Right cardiac atrium (tissue), 5 donors: ENCODE measurements at regions not wholly inside any gene's neighbourhood (a gene's known extent, or its start where the extent isn't known, plus 50 kb on each side); places are given as distances from the start of the nearest gene placed in this dataset.
A peak's percentile ranks its signal among the peaks of the same experiment; 100 is the strongest.
"Not testable (repeated sequence)": the region's sequence is repeated elsewhere in the genome, so short reads cannot be mapped to it uniquely, and the experiment has no call there.

Experiments used
- ATAC-seq, 2 donors: fragments of 200-7000 bp; cut with Tn5 transposase; one replicate each; pipeline versions ENCODE4 v1.8.0 to v1.9.1; 2020; ENCODE audit warnings: moderate library complexity in 2 of 2, mild to moderate bottlenecking in 1 of 2
- DNase-seq, 3 donors: peaks; one replicate each; pipeline ENCODE4 v3.0.0-alpha.2; 2020
- H3K27ac ChIP-seq: one replicate; pipeline ENCODE4 v1.5.1; 2013; ENCODE audit warnings: mild to moderate bottlenecking, low read length, control low read depth, moderate library complexity
- H3K27me3 ChIP-seq: one replicate; pipeline ENCODE4 v1.6.1; 2013; ENCODE audit not compliant: control insufficient read depth, insufficient read depth
- H3K4me1 ChIP-seq: one replicate; pipeline ENCODE4 v1.6.1; 2013; ENCODE audit warnings: low read length; ENCODE audit not compliant: control insufficient read depth, insufficient read depth
- H3K4me3 ChIP-seq: one replicate; pipeline ENCODE4 v1.5.1; 2013; ENCODE audit warnings: low read length, control low read depth
- H3K9me3 ChIP-seq: one replicate; pipeline ENCODE4 v1.6.1; 2013; ENCODE audit warnings: low read length; ENCODE audit not compliant: control insufficient read depth
- WGBS: extraction: QIAGEN DNeasy Blood & Tissue Kit; methylation state at CpG from one replicate; pipeline ENCODE4 v1.1.7; 2013; 5-methylcytosine and 5-hydroxymethylcytosine counted together
- intact Hi-C, 4 donors: fragments of 100-400 bp; cut with DNase I; formaldehyde crosslinking; loops; one replicate each; pipeline versions ENCODE4 v1.11.0 to v1.14.0; 2022 to 2023
- donor health status: healthy with polysubstance abuse.
- donor health status: DM: no; HTN: yes; CAD: no.
- donor health status: DM: no; HTN: no; CAD: no.
- donor health status: DM: no; HTN: yes; CAD: no; lungs with severe emphysema.
- donor health status: DM: yes; HTN: yes; CAD: no.

DNA sequence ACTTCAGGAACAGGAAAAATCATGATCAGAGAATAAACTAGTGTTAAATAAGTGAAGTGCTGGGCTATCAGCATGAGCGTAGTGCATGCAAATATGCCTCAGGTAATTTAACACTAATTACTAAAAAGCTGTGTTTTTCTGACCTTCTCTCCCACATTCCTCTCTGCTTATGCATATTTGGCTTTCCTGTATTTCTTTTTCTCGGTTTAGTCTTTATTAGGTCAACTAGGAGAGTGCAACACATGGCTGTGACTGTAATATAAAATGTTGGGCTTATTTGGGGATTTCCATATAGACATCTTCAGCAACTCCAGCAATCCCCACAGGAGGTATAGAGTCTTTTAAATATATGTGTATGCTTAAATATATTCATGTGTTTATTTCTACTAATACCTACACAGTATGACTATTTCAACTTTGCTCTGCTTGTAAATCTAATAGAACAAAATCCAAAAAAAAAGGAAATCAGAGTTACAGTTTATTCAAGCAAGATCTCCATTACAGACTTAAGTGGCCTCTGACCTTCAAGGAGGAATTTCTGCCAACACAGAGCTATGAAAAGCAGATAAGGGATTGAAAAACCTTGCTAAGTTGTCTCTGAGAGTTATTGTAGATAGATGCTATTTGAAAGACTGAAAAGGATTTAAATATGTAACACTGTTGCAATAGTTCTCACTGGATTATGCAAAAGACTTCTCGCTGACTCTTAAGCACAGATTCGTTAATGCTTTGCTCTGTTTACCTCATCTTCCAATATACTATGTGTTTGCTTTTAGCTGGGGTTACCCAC lies 359.5 kb upstream of the RGPD4 start:
- Histone ChIP-seq H3K4me1 (no peaks in the 10 kb centered on the region), H3K27ac (no peak overlapping the region), H3K4me3 (no peak overlapping the region), H3K27me3 (no peaks in the 10 kb centered on the region), H3K9me3 (no peaks in the 10 kb centered on the region)
- ATAC-seq: no peak
- intact Hi-C loops: no loop called here
- WGBS: 54% methylated on average over 4 of the region's 4 CpGs
- DNase-seq: no peak

DNA sequence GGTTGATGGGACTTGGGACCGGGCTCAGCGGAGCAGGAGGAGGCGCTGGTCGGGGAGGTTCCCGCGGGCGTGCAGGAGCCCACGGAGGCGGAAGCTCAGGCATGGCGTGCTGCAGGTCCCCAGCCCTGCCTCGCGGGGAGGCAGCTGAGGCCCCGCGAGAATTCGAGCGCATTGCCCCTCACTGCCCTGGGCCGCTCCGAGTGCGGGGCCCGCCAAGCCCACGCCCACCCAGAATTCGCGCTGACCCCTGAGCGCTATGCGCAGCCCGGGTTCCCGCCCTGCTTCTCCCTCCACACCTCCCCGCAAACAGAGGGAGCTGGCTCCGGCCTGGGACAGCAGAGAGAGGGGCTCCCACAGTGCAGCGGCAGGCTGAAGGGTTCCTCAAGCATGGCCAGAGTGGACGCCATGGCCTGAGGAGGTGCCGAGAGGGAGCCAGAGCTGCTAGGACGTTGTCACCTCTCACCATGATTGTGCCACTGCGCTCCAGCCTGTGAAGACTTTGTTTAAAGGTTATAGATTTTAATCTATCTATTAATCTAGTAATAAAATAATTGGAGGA lies 357.2 kb upstream of the RGPD4 start:
- Histone ChIP-seq H3K9me3 (no peaks in the 10 kb centered on the region), H3K4me1 (no peaks in the 10 kb centered on the region), H3K4me3 (no peak overlapping the region), H3K27ac (no peak overlapping the region), H3K27me3 (no peaks in the 10 kb centered on the region)
- DNase-seq (peak in 2 of 3 donors; percentile 35 to 43), ATAC-seq (no peak)
- WGBS: 95% methylated on average over 34 of the region's 34 CpGs
- intact Hi-C loops: no loop called here

DNA sequence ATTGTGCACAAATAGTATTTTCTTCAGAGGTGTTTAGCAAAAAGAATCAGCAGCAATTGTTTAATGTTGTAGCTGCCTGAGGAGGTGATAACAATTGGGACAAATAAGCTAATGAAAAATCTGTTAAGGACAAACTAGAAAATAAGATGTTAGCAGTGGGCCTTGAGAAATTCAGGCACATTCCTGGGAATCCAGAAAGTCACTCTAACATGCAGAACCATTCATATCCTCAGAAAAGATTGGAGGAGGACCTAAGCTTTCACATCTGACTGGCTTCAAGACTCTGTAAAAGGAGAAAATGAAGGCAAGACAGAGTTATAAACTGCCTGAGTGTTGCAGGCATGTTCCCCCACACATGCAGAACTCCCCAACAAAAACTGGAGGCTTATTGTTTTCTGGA lies 353.5 kb upstream of the RGPD4 start:
- H3K4me1 ChIP-seq: no peaks in the 10 kb centered on the region
- intact Hi-C loops: no loop called here
- H3K9me3 ChIP-seq: no peaks in the 10 kb centered on the region
- DNase-seq (no peak), ATAC-seq (no peak)
- no peak overlapping the region for H3K27ac ChIP-seq
- H3K27me3 ChIP-seq: no peaks in the 10 kb centered on the region
- H3K4me3 ChIP-seq: no peak overlapping the region

- ATAC-seq: no peak
- Histone ChIP-seq H3K9me3 (no peaks in the 10 kb centered on the region), H3K4me3 (no peak overlapping the region), H3K27ac (no peak overlapping the region), H3K27me3 (no peaks in the 10 kb centered on the region), H3K4me1 (no peaks in the 10 kb centered on the region)
- intact Hi-C loops: no loop called here
- no peak for DNase-seq
- 90% methylated on average over 2 of the region's 2 CpGs for WGBS
Observed at GRCh38 chr2:107475859-107476258, 350.8 kb upstream of the RGPD4 start.

- H3K27me3 ChIP-seq: no peaks in the 10 kb centered on the region
- H3K4me3 ChIP-seq: no peak overlapping the region
- H3K4me1 ChIP-seq: no peaks in the 10 kb centered on the region
- DNase-seq (no peak), ATAC-seq (no peak)
- no peaks in the 10 kb centered on the region for H3K9me3 ChIP-seq
- intact Hi-C loops: no loop called here
- no peak overlapping the region for H3K27ac ChIP-seq
Observed at GRCh38 chr2:107502539-107502938, 324.2 kb upstream of the RGPD4 start.

DNA sequence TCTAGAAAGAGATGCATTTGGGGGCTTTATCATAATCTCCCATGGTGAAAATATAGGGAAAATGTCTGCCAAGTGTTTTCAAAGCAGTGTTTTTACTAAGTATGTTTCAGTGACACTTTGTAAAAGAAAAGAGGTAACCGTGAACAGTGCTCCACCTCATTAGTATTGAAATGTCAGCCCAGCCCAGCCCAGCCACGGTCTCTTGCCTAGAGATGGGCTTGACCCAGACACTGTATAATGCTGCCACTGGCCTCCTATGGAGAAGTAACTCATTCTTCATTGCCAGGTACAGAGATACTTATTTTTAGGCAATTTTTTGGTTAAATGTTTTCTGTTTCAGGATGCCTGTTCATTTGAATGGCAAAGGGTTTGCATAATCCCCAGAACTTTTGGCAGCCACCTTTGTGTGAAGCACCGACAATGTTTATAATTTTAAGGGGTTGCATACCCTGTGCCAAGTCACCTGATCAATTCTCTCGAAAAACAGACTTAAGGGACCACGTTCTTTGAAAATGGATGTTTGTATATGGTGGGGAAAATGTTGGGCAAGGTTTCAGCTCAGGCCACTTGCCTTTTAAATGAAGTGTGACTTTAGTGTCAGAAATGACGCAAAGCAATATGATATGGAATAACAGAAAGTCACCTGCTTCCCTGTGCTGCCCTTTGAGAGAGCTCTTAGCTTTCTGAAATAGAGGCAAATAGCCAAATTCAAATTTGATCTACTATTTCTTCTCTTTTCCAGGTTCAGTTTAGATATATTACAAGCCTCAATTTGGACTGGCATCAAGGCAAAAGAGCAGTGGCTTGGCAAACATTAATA lies 314.5 kb upstream of the RGPD4 start:
- intact Hi-C loops: no loop called here
- no peak overlapping the region for H3K4me3 ChIP-seq
- no peaks in the 10 kb centered on the region for H3K9me3 ChIP-seq
- H3K27ac ChIP-seq: no peak overlapping the region
- H3K4me1 ChIP-seq: no peaks in the 10 kb centered on the region
- ATAC-seq (no peak), DNase-seq (no peak)
- no peaks in the 10 kb centered on the region for H3K27me3 ChIP-seq
- 76% methylated on average over 6 of the region's 6 CpGs for WGBS

DNA sequence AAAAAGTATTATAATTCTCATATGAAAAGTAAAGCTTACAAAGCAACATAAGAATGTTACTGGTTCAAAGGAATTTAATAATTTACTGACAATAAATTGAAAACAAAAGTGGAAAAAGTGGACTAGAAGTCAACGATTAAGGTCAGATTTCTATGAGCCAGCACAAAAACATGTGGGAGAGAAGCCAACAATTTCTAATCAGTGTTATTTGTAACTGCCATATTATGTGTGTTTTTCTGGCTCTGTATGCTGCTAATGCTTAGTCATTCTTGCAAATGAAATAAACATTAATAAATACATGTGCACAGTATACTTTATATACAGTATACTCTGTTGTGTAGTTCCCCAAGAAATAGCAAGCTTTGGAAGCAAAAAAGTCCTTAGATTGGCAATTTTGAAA lies 301.3 kb upstream of the RGPD4 start:
- Histone ChIP-seq H3K27ac (no peak overlapping the region), H3K4me3 (no peak overlapping the region), H3K4me1 (no peaks in the 10 kb centered on the region), H3K9me3 (no peaks in the 10 kb centered on the region), H3K27me3 (no peaks in the 10 kb centered on the region)
- intact Hi-C loops: no loop called here
- DNase-seq (no peak), ATAC-seq (no peak)
- WGBS: 42% methylated on average over 1 of the region's 1 CpG

DNA sequence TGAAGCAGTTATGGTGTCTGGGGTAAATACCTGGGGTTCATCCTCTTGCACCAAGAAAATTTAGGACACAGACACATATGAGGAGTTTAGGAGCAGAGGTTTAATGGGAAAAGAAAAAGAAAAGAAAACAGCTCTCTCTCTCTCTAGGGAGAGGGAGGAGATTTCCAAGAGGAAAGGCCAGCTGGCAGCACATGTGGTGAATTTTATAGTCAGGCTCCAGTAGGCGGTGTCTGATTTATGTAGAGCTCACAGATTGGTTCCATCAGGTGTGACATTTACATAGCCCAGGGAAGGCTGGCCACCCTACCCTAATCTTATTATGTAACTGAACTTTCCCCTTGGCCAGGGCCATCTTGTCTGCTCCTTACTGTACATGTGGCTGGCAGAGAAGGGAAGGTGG lies 297.5 kb upstream of the RGPD4 start:
- Histone ChIP-seq H3K9me3 (no peaks in the 10 kb centered on the region), H3K4me1 (no peaks in the 10 kb centered on the region), H3K27ac (no peak overlapping the region), H3K4me3 (no peak overlapping the region), H3K27me3 (no peaks in the 10 kb centered on the region)
- ATAC-seq (peak; percentile 58 to 88), DNase-seq (peak; percentile 37 to 64 (median 44))
- WGBS: 42% methylated on average over 1 of the region's 1 CpG
- intact Hi-C loops: no loop called here

DNA sequence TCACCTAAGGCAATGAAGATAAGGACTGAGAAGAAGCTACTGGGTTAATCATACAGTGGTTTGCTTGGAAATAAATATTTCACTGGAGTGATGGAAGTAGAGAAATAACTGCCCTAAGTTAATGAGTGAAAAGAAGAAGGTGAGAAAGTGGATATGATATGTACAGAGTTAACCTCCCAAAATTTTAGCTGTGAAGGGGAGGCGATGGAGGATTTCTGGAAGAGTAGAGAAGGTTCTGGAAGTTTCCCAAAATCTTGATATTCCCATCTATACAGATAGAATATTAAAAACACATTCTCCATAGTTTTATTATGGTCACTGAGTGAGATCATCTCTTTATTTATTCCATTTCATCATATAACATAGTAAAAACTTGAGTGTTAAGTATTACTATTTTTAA lies 296.6 kb upstream of the RGPD4 start:
- WGBS: 71% methylated on average over 1 of the region's 1 CpG

GRCh38 chr2:107534926-107535325 lies 291.8 kb upstream of the RGPD4 start:
- Histone ChIP-seq H3K27ac (no peak overlapping the region), H3K27me3 (no peaks in the 10 kb centered on the region), H3K4me3 (no peak overlapping the region), H3K9me3 (no peaks in the 10 kb centered on the region), H3K4me1 (no peaks in the 10 kb centered on the region)
- WGBS: 80% methylated on average over 9 of the region's 9 CpGs
- no peak for ATAC-seq
- intact Hi-C loops: no loop called here
- no peak for DNase-seq

More for the DNA sequence above, 296.6 kb upstream of the RGPD4 start:
- Histone ChIP-seq H3K27me3 (no peaks in the 10 kb centered on the region), H3K9me3 (no peaks in the 10 kb centered on the region), H3K4me1 (no peaks in the 10 kb centered on the region), H3K4me3 (no peak overlapping the region), H3K27ac (no peak overlapping the region)
- ATAC-seq (no peak), DNase-seq (no peak)
- intact Hi-C loops: no loop called here

- H3K27ac ChIP-seq, H3K27me3 ChIP-seq, ATAC-seq, intact Hi-C loops, H3K4me3 ChIP-seq, H3K9me3 ChIP-seq, H3K4me1 ChIP-seq: not testable (repeated sequence)
- DNase-seq: peak in 2 of 3 donors; percentile 49
- 91% methylated on average over 28 of the region's 28 CpGs for WGBS
Observed at GRCh38 chr2:107535905-107536689, 290.6 kb upstream of the RGPD4 start.
